ENCODE measurements at regions not wholly inside any gene's neighbourhood (a gene's known extent, or its start where the extent isn't known, plus 50 kb on each side); places are given as distances from the start of the nearest gene placed in this dataset.

- DNase-seq (ENCODE audit: low read depth): no peak
These were observed 474.7 kb downstream of the ANKRD7 start for GRCh38 chr7:118699222-118699621.

GRCh38 chr7:118708741-118709140 lies 484.2 kb downstream of the ANKRD7 start:
- DNase-seq (ENCODE audit: low read depth): no peak

GRCh38 chr7:118711688-118712087 lies 487.2 kb downstream of the ANKRD7 start:
- DNase-seq (ENCODE audit: low read depth): no peak

- DNase-seq (ENCODE audit: low read depth): no peak
These were observed 488.5 kb downstream of the ANKRD7 start for GRCh38 chr7:118713039-118713438.

GRCh38 chr7:118720632-118721031 lies 496.1 kb downstream of the ANKRD7 start:
- no peak for DNase-seq (ENCODE audit: low read depth)

GRCh38 chr7:118731854-118732253 lies 507.4 kb downstream of the ANKRD7 start:
- no peak for DNase-seq (ENCODE audit: low read depth)

GRCh38 chr7:118734541-118734940 lies 510.0 kb downstream of the ANKRD7 start:
- no peak for DNase-seq (ENCODE audit: low read depth)

- no peak for DNase-seq (ENCODE audit: low read depth)
These were observed 510.9 kb downstream of the ANKRD7 start for GRCh38 chr7:118735441-118735840.

- DNase-seq (ENCODE audit: low read depth): no peak
These were observed 513.4 kb downstream of the ANKRD7 start for GRCh38 chr7:118737935-118738334.

GRCh38 chr7:118745927-118746326 lies 521.4 kb downstream of the ANKRD7 start:
- DNase-seq (ENCODE audit: low read depth): no peak

GRCh38 chr7:118747473-118747872 lies 523.0 kb downstream of the ANKRD7 start:
- DNase-seq (ENCODE audit: low read depth): no peak

- DNase-seq (ENCODE audit: low read depth): no peak
These were observed 529.0 kb downstream of the ANKRD7 start for GRCh38 chr7:118753479-118753878.

GRCh38 chr7:118754608-118755007 lies 530.1 kb downstream of the ANKRD7 start:
- no peak for DNase-seq (ENCODE audit: low read depth)

- no peak for DNase-seq (ENCODE audit: low read depth)
These were observed 530.6 kb downstream of the ANKRD7 start for GRCh38 chr7:118755067-118755625.

GRCh38 chr7:118757066-118757465 lies 532.6 kb downstream of the ANKRD7 start:
- DNase-seq (ENCODE audit: low read depth): no peak

- DNase-seq (ENCODE audit: low read depth): no peak
These were observed 534.1 kb downstream of the ANKRD7 start for GRCh38 chr7:118758582-118758981.

- no peak for DNase-seq (ENCODE audit: low read depth)
These were observed 535.4 kb downstream of the ANKRD7 start for GRCh38 chr7:118759921-118760320.

GRCh38 chr7:118762451-118762850 lies 537.9 kb downstream of the ANKRD7 start:
- no peak for DNase-seq (ENCODE audit: low read depth)

GRCh38 chr7:118764221-118764620 lies 539.7 kb downstream of the ANKRD7 start:
- no peak for DNase-seq (ENCODE audit: low read depth)

- DNase-seq (ENCODE audit: low read depth): no peak
These were observed 547.2 kb downstream of the ANKRD7 start for GRCh38 chr7:118771672-118772071.

GRCh38 chr7:118777308-118777707 lies 552.8 kb downstream of the ANKRD7 start:
- DNase-seq (ENCODE audit: low read depth): no peak

- DNase-seq (ENCODE audit: low read depth): no peak
These were observed 568.2 kb downstream of the ANKRD7 start for GRCh38 chr7:118792682-118793081.

GRCh38 chr7:118793582-118793981 lies 569.1 kb downstream of the ANKRD7 start:
- no peak for DNase-seq (ENCODE audit: low read depth)

GRCh38 chr7:118794419-118794818 lies 569.9 kb downstream of the ANKRD7 start:
- no peak for DNase-seq (ENCODE audit: low read depth)

- no peak for DNase-seq (ENCODE audit: low read depth)
These were observed 576.9 kb downstream of the ANKRD7 start for GRCh38 chr7:118801366-118801765.
